Activated CD4-positive, alpha-beta T cell treated with anti-CD3 and anti-CD28 coated beads, Interleukin-2, amount 50 U/mL, for 4 hours (primary cell): ENCODE measurements at regions not wholly inside any gene's neighbourhood (a gene's known extent, or its start where the extent isn't known, plus 50 kb on each side); places are given as distances from the start of the nearest gene placed in this dataset.
"Not testable (repeated sequence)": the region's sequence is repeated elsewhere in the genome, so short reads cannot be mapped to it uniquely, and the experiment has no call there.

Experiments
- DNase-seq, 2 experiments: peaks; one replicate each; pipeline ENCODE4 v3.0.0-alpha.2; 2020

DNA sequence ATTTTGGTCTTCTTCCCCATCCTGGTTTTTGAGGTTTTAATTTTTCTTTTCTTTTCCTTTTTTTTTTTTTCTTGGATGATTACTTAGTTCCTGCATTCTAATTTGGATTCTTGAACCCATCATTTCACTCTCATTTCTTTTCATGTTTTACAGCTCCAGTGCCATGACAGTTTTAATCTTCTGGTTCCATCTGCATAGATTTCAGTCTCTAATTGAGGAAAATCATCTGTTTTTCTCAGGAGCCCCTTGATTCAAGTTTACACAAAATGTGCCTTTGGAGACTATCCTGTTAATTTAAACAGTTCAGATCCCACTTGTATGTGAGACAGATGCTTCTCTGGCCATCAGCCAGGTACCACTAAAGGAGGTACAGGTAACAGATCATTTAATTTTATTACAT lies 379.9 kb downstream of the PIK3C3 start:
- DNase-seq, result no peak

DNA sequence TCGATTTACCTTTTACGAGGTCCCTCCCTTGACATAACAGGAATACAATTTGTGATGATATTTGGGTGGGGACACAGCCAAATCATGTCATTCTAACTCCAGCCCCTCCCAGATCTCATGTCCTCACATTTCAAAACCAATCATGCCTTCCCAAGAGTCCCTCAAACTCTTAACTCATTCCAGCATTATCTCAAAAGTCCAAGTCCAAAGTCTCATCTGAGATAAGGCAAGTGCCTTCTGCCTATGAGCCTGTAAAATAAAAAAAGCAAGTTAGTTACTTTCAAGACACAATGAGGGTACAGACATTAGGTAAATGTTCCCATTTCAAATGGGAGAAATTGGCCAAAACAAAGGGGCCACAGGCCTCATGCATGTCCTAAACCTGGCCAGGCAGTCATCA lies 381.1 kb downstream of the PIK3C3 start:
- no peak for DNase-seq

DNA sequence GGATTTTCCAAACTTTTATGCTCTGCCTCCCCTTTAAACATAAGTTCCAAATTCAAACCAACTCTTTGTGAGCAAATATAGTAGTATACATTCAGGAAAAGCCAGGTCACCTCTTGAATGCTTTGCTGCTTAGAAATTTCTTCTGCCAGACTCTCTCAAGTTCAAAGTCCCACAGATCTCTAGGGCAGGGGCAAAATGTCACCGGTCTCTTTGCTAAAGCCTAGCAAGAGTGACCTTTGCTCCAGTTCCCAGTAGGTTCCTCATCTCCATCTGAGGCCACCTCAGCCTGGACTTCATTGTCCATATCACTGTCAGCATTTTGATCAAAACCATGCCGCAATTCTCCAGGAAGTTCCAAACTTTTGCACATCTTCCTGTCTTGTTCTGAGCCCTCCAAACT lies 382.3 kb downstream of the PIK3C3 start:
- DNase-seq, result not testable (repeated sequence)

DNA sequence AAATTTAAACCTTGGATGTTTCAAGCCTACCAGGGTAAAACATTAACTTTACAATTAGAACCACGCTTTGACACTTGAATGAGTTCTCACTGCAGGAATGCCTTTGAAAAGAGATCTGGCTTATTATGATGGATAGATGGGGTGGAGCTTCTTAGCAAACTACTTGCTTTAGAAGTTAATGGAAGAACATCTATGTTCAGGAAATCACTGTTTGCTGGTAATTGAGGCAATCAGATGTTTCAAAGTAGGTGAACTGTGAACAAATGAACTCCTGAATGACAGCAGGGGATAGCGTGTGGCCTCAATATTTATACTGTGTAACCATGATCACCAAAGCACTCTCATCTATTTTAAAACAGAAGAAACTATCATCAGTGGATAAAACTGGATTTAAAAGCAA lies 383.6 kb downstream of the PIK3C3 start:
- DNase-seq, result no peak

DNA sequence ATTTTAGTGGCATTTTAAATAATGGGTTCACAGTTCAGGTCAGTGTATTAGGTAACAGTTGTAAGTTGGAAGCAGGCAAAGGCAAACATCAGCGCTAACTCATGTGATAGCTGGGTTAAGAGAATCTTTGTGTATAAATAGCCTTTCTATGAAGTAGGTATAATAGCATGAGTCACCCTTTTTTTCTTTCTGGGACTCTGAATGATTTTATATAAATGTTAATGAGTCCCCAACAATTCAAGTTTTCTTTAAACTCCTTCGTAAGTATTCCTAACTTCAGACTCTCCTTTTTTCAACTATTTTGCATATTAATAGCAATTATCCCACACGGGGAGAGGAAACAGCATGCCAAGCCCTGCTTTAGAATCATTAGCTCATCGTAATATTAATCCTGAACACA lies 384.3 kb downstream of the PIK3C3 start:
- DNase-seq, result no peak

DNA sequence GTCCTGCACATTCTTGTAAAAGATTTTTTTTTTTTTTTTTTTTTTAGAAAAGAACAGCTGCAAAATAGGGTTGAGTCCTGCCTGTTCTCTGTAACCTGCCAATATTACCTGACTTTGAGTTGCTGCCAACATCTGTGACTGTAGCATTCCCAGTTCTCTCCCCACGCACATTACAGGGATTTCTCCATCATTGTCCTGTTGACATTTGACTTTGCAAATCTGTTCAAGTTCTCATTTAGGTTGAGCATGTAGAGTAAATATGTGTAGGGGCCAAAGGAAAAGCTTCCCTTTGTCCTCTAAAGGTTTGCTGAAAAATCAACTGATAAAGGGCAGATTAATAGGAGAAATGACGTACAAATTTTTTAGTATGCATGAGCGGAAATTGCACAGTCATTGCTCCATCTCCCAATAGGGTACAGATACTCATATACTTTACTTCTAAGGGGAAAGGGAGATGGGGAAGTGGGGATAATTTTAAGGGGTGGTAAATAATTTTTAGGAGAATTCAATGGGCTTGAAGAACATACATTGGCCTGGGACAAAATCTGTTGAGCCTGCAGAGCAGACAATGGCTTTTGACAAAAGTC lies 385.5 kb downstream of the PIK3C3 start:
- DNase-seq, result no peak

DNA sequence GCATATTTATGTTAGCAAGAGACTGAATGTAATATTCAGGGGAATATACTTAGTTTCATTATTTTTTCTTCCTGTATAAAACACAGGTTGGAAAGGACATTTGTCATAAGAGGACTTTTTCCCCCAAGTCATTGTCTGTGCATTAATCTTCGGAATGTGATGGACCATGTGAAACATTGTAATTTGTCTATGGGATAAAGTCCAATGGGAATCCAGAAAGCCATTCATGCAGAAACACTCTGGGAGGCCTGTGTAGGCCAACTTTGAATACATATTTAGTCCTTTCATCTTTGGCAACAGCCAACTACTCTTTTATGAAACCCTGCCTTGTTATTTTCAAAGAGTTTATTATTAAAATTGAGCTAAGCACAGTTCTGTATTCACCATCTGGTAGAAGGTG lies 386.4 kb downstream of the PIK3C3 start:
- DNase-seq, result no peak

DNA sequence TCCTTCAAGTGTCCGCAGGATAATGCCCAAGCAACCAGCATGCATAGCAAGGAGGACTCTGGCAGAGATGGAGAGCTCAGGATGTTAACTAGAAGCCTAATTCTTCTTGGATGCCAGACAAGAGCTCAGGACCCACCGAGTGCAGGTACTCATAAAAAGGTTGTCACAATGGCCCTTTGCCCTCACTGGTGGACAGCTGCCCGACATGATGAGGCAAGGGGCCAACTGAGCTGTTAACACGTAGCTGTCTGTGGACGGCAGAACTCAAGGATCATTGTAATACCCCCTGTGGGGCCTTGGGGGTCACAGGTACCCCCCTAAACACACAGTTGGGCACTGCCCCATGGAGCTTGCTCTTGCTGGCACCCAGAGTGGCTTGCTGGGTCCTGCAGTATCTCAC lies 393.7 kb downstream of the PIK3C3 start:
- DNase-seq, result no peak

DNA sequence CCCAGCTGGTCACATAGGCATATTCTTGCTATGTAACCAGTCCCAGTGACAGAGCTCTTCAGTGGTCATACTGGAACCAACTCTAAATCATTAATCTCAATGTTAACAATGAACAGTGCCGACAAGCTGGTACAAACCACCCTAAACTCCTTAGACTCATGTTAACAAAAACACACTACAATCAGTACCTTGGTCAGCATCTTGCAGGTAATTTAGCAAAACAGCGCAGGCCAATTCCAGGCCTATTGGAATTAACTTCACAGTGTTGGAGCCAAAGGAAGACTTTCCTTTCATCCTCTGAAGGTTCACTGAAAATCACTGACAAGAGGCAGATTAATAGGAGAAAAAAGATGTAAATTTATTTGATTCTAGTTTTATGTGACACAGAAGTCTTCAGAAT lies 396.4 kb downstream of the PIK3C3 start:
- no peak for DNase-seq

DNA sequence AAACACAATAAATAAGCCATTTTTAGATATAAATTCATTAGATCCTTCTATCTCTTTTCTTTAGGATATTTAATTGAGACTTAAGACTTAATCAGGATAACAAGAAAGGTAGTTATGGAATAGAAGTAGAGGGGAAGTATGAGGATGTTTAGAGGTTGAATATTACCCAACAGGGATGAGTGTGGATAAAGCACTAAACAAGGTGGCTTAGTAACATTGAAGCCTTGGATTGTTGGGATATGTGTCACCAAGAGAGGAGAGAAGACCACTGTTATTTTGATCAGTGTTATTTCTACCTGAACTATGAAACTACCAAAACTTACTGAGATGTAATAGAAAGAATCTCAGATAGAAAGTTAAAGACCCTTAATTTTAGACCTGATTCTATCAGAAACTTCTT lies 405.7 kb downstream of the PIK3C3 start:
- DNase-seq, result no peak

DNA sequence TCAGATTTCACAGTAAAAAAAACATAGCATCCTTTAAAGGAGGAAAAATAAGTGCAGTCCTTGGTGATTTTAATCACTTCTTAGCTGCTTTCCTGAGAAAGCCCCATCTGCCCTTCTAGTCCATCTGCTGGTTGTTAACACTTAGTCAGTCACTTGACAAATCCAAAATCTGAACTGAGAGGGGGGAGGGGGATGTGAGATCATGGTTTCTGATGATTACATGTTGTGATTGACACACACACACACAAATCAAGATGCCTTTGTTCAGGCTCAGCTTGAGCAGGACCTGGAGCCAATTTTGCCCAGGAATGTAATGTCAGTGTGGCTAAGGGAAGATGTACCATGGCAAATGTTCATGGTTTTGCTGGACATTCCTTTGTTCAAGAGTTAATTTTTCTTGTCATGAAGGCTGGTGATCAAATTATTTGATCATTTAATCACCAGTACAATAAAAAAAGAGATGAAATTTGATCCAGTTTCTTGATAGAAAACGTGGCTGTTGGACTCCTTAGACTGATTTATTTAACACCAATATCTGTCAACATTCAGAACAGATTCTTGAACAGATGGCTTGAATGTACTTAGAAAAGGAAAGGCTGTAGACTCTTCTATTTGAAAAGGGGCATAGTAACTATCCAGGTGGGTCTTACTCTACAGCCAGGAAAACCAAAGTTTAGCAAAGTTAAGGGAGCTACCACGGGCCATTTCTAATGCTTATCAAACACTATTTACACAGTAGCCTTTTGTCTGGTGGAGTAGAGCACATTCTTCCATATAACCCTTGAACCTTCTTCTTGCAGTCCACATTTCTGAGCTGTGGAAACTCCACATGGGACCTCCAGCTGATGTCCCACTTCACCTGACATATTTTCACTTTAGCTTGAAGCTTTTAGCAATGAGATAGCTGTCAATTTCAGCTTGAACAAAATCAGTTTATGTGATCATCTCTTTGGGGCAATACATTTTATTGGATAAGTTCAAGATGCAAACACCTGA lies 408.7 kb downstream of the PIK3C3 start:
- no peak for DNase-seq

DNA sequence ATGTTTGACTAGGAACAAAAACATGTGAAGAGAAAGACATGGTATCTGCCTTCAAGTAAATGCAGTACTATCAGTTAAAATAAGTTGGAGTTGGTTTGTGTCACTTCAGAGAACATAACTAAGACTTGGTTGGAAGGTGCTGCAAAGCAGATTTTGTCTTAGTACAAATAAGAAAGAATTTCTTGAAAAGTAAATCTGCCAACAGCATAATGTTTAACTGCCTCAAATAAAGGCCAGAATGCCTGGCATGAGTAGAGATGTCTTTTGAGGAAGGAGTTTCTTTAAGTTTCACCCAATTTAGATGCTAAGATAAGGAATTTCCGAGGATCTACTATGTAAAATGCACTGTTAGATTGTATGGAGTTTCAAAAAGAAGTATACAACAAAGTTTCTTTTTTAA lies 409.7 kb downstream of the PIK3C3 start:
- DNase-seq, result no peak

DNA sequence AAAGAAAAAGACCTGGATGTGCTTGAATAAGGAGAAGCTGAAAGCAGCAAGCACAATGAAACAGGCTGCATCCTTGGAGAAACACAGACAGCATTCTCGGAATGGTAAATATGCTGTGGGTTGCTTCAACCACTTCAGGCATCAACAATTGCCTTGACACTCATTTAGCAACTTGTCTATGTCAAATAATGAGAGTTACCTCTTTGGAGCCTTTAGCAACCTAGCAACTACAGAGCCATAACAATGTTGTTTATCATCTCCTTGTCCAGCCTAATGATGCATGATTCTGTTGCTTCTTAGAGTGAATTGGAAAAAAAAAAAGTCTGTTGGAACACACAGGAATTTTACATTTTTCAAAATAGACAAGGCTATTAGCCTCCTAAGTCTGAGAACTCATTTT lies 410.6 kb downstream of the PIK3C3 start:
- DNase-seq, result no peak

DNA sequence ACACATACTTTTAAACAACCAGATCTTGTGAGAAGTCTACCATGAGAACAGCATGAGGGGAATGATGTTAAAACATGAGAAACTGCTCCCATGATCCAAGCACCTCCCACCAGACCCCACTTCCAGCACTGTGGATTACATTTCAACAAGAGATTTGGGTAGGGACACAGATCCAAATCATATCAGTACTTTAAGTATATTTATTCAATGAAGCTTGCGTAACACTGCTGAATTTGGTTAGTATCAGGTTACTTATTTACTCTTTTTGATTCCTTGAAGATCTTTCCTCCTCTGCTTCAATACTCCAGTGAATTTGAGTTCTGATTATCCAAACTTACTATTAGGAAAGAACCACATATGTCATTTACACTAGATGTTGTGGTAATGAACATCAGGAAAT lies 418.6 kb downstream of the PIK3C3 start:
- DNase-seq, result no peak

DNA sequence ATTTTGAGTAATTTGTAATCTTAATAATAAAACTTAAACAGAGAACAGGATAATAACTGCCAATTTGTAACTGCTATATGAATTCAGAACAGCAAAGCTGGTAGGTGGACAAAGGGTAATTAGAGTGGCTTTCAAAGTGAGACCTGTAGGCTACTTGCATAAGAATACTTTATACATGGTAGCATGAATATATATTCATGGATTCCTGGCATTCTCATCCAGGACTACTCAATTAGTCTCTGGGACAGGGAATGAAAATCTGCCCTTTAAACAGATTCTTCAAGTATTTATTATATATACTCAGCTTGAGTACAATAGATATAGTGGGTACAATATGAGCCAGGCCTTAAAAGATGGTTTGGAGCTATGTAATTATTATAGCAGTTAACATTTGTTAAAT lies 419.9 kb downstream of the PIK3C3 start:
- no peak for DNase-seq

DNA sequence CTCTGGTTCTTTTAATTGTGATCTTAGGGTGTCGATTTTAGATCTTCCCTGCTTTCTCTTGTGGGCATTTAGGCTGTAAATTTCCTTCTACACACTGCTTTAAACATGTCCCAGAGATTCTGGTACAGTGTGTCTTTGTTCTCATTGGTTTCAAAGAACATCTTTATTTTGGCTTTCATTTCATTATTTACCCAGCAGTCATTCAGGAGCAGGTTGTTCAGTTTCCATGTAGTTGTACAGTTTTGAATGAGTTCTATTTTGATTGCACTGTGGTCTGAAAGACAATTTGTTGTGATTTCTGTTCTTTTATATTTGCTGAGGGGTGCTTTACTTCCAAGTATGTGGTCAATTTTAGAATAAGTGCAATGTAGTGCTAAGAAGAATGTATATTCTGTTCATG lies 423.8 kb downstream of the PIK3C3 start:
- DNase-seq, result not testable (repeated sequence)

DNA sequence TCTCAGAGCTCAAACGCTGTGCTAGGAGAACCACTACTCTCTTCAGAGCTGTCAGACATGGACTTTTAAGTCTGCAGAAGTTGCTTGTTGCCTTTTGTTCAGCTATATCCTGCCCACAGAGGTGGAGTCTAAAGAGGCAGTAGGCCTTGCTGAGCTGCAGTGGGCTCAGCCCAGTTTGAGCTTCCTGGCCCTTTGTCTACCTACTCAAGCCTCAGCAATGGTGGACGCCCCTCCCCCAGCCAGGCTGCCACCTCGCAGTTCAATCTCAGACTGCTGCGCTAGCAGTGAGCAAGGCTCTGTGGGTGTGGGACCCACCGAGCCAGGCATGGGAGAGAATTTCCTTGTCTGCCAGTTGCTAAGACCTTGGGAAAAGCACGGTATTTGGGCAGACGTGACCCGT lies 426.2 kb downstream of the PIK3C3 start:
- not testable (repeated sequence) for DNase-seq

DNA sequence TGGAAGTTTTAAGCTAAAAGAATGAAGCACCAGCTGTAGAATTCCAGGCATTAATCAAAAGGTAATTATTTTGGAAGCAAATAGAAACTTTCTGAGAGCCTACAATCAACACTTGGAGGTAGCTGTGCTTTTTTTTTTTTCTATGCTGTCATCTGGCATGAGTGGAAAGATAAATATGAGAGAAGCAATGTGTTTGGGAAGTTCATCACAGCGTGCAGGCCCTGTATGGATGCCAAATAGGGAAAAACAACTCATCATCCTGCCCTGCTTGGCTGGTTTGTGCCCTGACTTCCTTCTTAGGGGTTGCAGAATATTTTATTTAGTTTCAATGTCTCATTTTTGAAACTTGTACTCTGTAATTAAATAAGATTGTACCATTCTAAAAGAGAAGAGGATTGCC lies 437.4 kb downstream of the PIK3C3 start:
- no peak for DNase-seq

DNA sequence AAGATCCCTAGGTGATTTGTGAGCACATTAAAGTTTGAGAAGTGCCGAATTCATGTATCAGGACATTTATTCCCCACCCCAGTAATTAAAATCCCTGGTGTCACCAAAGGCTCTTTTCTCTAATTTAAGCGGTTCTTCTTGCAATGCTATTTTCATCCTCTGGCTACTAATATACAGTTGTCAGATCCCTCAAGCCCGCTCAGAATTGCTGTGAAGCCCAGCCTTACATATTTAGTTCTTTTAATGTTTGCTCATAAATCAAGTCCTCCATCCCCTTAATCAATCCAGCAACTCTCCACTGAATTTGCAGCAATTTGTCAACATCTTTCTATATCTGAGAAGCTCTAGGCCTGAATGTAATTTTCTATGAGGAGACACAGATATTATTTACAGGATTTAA lies 437.9 kb downstream of the PIK3C3 start:
- no peak for DNase-seq

DNA sequence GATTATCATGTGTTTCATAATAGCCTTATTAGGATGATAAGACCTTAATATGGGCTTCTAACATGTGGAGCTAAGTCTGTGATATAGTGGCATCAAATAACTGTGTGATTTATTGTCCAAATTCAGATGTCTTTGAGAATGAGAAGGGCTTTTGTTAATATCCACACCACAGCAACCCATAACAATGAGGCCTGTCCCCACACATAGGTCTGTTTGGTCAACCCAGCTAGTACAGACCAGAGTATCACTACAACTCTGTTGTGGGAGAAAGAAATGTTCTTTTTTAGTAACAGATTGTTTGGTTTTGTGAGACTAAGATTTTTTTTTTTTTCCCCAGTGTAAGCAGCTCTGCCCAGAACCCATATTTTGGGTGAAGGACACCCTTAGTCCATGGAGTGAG lies 439.2 kb downstream of the PIK3C3 start:
- no peak for DNase-seq

DNA sequence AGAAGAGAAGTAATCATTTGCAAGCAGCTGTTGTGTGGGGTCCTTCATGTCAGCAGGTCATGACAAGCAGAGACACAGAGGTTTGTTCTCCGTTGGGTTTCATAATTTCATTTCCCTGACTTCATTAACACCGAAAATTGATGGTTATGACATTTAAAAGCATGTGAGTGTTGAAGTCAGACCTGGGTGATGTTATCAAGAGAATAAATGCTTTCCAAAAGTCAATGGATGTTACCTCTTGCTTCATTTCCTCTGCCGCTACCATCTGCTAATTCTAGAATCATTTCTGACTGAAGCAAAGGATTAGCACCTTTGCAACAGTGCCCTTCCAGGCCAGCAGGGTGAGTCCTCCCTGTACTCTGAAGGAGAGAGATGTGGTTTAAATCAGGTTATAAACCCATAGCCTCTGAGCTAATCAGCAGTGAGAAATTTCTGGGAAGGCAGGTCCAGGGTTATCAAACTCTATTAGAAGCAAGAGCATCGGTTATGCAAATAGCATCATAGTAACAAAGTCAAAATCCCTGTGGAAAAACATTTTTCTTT lies 446.2 kb downstream of the PIK3C3 start:
- DNase-seq, result no peak

DNA sequence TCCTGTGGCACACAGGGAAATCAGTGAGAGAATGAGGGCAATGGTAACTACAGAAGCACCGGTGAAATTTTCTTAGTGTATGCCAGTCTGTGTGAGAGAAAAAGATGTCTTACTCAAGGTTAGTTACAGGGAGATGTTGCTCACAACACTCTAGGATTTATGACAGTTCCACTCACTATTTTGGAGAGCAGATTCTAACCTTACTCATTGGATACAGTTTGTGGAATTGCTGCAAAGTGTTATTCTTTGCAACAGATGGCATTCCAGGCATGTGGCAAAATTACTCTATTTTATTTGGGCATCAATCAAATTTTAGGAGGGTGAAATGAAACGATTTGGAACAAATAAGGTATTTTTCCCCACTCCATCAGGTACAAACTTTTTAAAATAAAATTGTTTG lies 449.1 kb downstream of the PIK3C3 start:
- DNase-seq, result no peak

DNA sequence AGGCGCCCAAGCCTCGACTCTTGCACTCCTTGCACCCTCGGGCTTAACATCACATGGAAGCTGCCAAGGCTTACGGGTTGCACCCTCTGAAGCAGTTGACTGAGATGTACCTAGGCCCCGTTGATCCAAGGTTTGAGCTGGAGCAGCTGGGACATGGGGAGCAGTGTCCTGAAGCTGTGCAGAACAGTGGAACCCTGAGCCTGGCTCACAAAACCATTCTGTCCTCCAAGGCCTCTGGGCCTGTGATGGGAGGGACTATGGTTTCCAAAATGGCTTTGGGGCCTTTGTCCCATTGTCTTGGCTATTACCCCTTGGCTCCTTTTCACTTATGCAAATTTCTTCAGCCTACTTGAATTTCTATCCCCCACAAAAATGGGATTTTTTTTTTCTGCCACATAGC lies 454.0 kb downstream of the PIK3C3 start:
- DNase-seq, result no peak

DNA sequence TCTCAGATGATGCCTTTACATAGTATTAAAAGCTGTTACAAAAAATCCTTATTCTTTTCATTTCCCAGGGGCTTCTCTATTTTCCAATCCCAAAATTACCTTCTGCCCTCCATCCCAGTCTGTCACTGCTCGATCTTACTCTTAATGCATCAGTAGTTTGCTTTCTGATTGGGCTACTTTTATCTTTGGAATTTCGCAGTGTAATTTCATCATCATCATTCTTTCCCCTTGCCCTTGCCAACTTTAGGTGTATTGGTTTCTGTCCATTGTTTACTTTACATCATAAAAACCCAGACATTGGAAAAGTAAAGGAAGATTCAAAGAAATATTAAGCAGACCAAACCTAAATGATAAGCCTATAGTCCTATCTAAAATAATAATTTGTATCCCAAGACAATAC lies 457.2 kb downstream of the PIK3C3 start:
- DNase-seq, result no peak
